Astrocyte (in vitro differentiated cells and primary cell): ENCODE measurements at regions not wholly inside any gene's neighbourhood (a gene's known extent, or its start where the extent isn't known, plus 50 kb on each side); places are given as distances from the start of the nearest gene placed in this dataset.

Experiments
- DNase-seq: peaks from one replicate; pipeline ENCODE4 v3.0.0-alpha.2; 2010; ENCODE audit warnings: low read depth
- FAIRE-seq: peaks from 2 replicates; lab custom pipeline; 2011; peaks lifted over from hg19 to GRCh38; lab: Jason Lieb, UNC
- H2AFZ ChIP-seq: 2 replicates; pipeline ENCODE4 v1.6.0; 2012; ENCODE audit warnings: low read depth, low read length, inconsistent platforms
- H3K27ac ChIP-seq: 2 replicates; pipeline ENCODE4 v1.5.1; 2011; ENCODE audit warnings: low read depth, low read length, inconsistent platforms
- H3K27me3 ChIP-seq: 2 replicates; pipeline ENCODE4 v1.6.0; 2011; ENCODE audit warnings: low read length, inconsistent platforms; ENCODE audit not compliant: insufficient read depth
- H3K36me3 ChIP-seq: 2 replicates; pipeline ENCODE4 v1.5.1; 2011; ENCODE audit warnings: low read length, inconsistent platforms; ENCODE audit not compliant: insufficient read depth
- H3K4me1 ChIP-seq: 2 replicates; pipeline ENCODE4 v1.5.1; 2011; ENCODE audit warnings: low read length, inconsistent platforms; ENCODE audit not compliant: insufficient read depth
- H3K4me2 ChIP-seq: 2 replicates; pipeline ENCODE4 v1.6.0; 2012; ENCODE audit warnings: low read length, inconsistent platforms
- H3K4me3 ChIP-seq: 2 replicates; pipeline ENCODE4 v1.5.1; 2011; ENCODE audit warnings: low read depth, mild to moderate bottlenecking, low read length, inconsistent platforms; ENCODE audit not compliant: insufficient read depth
- H3K79me2 ChIP-seq: 2 replicates; pipeline ENCODE4 v1.6.0; 2012; ENCODE audit warnings: mild to moderate bottlenecking, low read length, inconsistent platforms; ENCODE audit not compliant: insufficient read depth
- H3K9ac ChIP-seq: 2 replicates; pipeline ENCODE4 v1.6.0; 2012; ENCODE audit warnings: mild to moderate bottlenecking, low read length, inconsistent platforms
- H3K9me3 ChIP-seq: 2 replicates; pipeline ENCODE4 v1.5.1; 2012; ENCODE audit warnings: low read depth, mild to moderate bottlenecking, low read length, inconsistent platforms; ENCODE audit not compliant: insufficient read depth
- H4K20me1 ChIP-seq: 2 replicates; pipeline ENCODE4 v1.6.0; 2012; ENCODE audit warnings: low read length, inconsistent platforms; ENCODE audit not compliant: insufficient read depth
- H3K27ac Mint-ChIP-seq: one replicate; pipeline ENCODE4 v1.8.0; 2021; ENCODE audit warnings: mild to moderate bottlenecking, mixed read lengths; ENCODE audit not compliant: unreplicated experiment
- H3K27me3 Mint-ChIP-seq: one replicate; pipeline ENCODE4 v1.8.0; 2021; ENCODE audit warnings: low read depth, mixed read lengths; ENCODE audit not compliant: unreplicated experiment
- H3K36me3 Mint-ChIP-seq: one replicate; pipeline ENCODE4 v1.8.0; 2021; ENCODE audit warnings: low read depth, mixed read lengths; ENCODE audit not compliant: unreplicated experiment
- H3K4me1 Mint-ChIP-seq: one replicate; pipeline ENCODE4 v1.8.0; 2021; ENCODE audit warnings: low read depth, mixed read lengths; ENCODE audit not compliant: unreplicated experiment
- H3K4me3 Mint-ChIP-seq: one replicate; pipeline ENCODE4 v1.8.0; 2021; ENCODE audit warnings: mild to moderate bottlenecking, moderate library complexity, mixed read lengths; ENCODE audit not compliant: unreplicated experiment
- H3K9me3 Mint-ChIP-seq: one replicate; pipeline ENCODE4 v1.8.0; 2021; ENCODE audit warnings: mild to moderate bottlenecking, mixed read lengths; ENCODE audit not compliant: unreplicated experiment
- CTCF ChIP-seq: IDR thresholded peaks from 2 replicates; pipeline ENCODE4 v1.5.1; 2011; ENCODE audit warnings: low read depth, mild to moderate bottlenecking, inconsistent platforms, low read length, moderate library complexity; ENCODE audit not compliant: insufficient read depth
- EZH2 ChIP-seq: IDR thresholded peaks from 2 replicates; pipeline ENCODE4 v1.6.1; 2012; ENCODE audit warnings: mild to moderate bottlenecking, low read length, inconsistent platforms; ENCODE audit not compliant: insufficient read depth

DNA sequence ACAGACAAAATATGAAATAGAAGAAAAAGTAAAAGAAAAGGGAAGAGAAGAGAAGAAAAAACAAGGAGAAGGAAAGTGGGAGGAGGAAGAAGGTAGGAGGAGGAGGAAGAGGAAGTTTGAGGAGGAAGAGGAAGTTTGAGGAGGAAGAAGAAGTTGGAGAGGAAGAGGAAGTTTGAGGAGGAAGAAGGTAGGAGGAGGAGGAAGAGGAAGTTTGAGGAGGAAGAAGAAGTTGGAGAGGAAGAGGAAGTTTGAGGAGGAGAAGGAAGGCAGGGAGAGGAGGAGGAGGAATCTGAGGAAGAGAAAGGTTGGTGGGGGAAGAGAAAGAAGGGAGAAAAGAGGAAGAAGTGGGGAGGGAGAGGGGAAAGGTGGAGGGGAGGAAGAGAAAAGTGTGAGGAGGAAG, 169.2 kb upstream of the RORA start:
- DNase-seq: no peak
- no peaks in the 10 kb centered on the region for H3K4me1 ChIP-seq
- H3K27ac ChIP-seq: no peak overlapping the region
- no peak for FAIRE-seq
- TF ChIP-seq EZH2: no peak
- no peak for TF ChIP-seq CTCF
- H4K20me1 ChIP-seq: no peaks in the 10 kb centered on the region
- H3K36me3 Mint-ChIP-seq: no peaks in the 10 kb centered on the region
- no peak overlapping the region for H3K27ac Mint-ChIP-seq
- H3K4me3 ChIP-seq: no peak overlapping the region
- H2AFZ ChIP-seq: no peak overlapping the region
- H3K36me3 ChIP-seq: no peaks in the 10 kb centered on the region
- H3K27me3 Mint-ChIP-seq: peaks cover 11% of the 10 kb centered on the region
- H3K9me3 Mint-ChIP-seq: no peaks in the 10 kb centered on the region
- no peaks in the 10 kb centered on the region for H3K4me1 Mint-ChIP-seq
- H3K4me2 ChIP-seq: no peak overlapping the region
- no peak overlapping the region for H3K9ac ChIP-seq
- no peaks in the 10 kb centered on the region for H3K79me2 ChIP-seq
- H3K4me3 Mint-ChIP-seq: no peak overlapping the region
- H3K27me3 ChIP-seq: peaks cover 3% of the 10 kb centered on the region
- H3K9me3 ChIP-seq: no peaks in the 10 kb centered on the region

DNA sequence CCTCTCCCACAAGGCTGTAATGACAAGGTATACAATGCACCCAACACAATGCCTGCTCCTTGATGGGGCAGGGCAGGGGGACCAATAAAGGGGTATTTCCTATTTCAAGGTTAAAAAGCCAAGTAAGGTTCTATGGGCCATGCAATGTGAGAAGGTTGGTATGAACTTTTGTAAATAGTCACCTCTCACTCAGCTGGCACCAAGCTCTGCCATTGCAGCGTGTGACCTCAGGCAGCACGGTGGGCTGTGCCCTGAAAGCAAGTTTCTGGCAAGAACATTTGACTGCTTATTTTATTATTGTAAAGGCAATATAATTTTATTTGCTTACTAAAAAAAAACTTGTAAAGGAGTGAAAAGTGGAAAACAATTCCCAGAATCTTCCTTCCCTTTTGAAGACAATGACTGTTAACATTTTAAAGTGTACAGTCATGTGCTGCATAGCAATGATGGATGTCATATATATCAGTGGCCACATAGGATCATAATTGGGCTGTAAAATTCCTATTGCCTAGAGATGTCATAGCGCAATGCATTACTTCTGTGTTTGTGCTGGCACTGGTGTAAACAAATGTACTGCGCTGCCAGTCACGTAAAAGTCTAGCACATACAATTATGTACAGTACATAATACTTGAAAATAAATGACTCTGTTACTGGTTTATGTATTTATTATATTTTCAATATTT, 167.3 kb upstream of the RORA start:
- DNase-seq: no peak
- no peaks in the 10 kb centered on the region for H3K9me3 Mint-ChIP-seq
- Histone ChIP-seq H3K27me3 (no peaks in the 10 kb centered on the region), H3K4me1 (no peaks in the 10 kb centered on the region), H3K4me3 (no peak overlapping the region), H3K27ac (no peak overlapping the region), H3K9ac (no peak overlapping the region), H3K4me2 (no peak overlapping the region), H2AFZ (no peak overlapping the region), H3K9me3 (no peaks in the 10 kb centered on the region), H3K79me2 (no peaks in the 10 kb centered on the region), H4K20me1 (no peaks in the 10 kb centered on the region), H3K36me3 (no peaks in the 10 kb centered on the region)
- no peaks in the 10 kb centered on the region for H3K4me1 Mint-ChIP-seq
- H3K27me3 Mint-ChIP-seq: no peaks in the 10 kb centered on the region
- H3K36me3 Mint-ChIP-seq: no peaks in the 10 kb centered on the region
- no peak for FAIRE-seq
- no peak overlapping the region for H3K4me3 Mint-ChIP-seq
- no peak overlapping the region for H3K27ac Mint-ChIP-seq
- TF ChIP-seq CTCF (no peak), EZH2 (no peak)

- no peaks in the 10 kb centered on the region for H3K4me1 Mint-ChIP-seq
- DNase-seq (no peak), FAIRE-seq (no peak)
- Histone ChIP-seq H3K27ac (no peak overlapping the region), H3K9me3 (no peaks in the 10 kb centered on the region), H3K79me2 (no peaks in the 10 kb centered on the region), H3K27me3 (no peaks in the 10 kb centered on the region), H2AFZ (no peak overlapping the region), H3K4me1 (no peaks in the 10 kb centered on the region), H3K9ac (no peak overlapping the region), H3K4me3 (no peak overlapping the region), H3K4me2 (no peak overlapping the region), H3K36me3 (no peaks in the 10 kb centered on the region), H4K20me1 (no peaks in the 10 kb centered on the region)
- TF ChIP-seq EZH2: no peak
- no peak for TF ChIP-seq CTCF
- no peak overlapping the region for H3K27ac Mint-ChIP-seq
- H3K4me3 Mint-ChIP-seq: no peak overlapping the region
- H3K27me3 Mint-ChIP-seq: no peaks in the 10 kb centered on the region
- no peaks in the 10 kb centered on the region for H3K9me3 Mint-ChIP-seq
- H3K36me3 Mint-ChIP-seq: no peaks in the 10 kb centered on the region
Measured at GRCh38 chr15:61393949-61394348, 164.8 kb upstream of the RORA start.
